ENCODE measurements at regions not wholly inside any gene's neighbourhood (a gene's known extent, or its start where the extent isn't known, plus 50 kb on each side); places are given as distances from the start of the nearest gene placed in this dataset.
"Not testable (repeated sequence)": the region's sequence is repeated elsewhere in the genome, so short reads cannot be mapped to it uniquely, and the experiment has no call there.

DNA sequence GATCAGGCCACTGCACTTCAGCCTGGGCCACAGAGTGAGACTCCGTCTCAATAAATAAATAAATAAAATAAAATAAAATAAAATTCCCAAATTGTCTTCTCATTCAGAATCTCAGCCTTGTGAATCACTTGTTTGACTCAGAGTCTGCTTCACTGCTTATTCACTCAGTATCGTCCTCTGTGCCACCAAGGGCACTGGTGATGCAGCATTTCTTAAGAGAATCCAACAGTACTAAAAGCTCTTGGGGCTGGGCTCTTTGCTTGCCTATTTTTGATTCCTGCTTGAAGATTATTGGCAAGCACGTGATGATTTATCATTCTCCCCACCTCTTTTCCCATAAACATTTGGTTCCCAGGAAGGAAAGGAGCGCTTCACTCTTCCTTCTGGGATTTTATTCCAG, 54.8 kb upstream of the HMGB1 start:
- TF ChIP-seq, protein P1, sequence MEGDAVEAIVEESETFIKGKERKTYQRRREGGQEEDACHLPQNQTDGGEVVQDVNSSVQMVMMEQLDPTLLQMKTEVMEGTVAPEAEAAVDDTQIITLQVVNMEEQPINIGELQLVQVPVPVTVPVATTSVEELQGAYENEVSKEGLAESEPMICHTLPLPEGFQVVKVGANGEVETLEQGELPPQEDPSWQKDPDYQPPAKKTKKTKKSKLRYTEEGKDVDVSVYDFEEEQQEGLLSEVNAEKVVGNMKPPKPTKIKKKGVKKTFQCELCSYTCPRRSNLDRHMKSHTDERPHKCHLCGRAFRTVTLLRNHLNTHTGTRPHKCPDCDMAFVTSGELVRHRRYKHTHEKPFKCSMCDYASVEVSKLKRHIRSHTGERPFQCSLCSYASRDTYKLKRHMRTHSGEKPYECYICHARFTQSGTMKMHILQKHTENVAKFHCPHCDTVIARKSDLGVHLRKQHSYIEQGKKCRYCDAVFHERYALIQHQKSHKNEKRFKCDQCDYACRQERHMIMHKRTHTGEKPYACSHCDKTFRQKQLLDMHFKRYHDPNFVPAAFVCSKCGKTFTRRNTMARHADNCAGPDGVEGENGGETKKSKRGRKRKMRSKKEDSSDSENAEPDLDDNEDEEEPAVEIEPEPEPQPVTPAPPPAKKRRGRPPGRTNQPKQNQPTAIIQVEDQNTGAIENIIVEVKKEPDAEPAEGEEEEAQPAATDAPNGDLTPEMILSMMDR (conservative IDR thresholded peaks at IDR 0.05; ENCODE audit: low read depth, low read length): no peak
- no peak overlapping the region for H3K4me3 ChIP-seq (ENCODE audit: low read depth, low read length)
- DNase-seq (ENCODE audit: low read depth): peak; percentile 14

DNA sequence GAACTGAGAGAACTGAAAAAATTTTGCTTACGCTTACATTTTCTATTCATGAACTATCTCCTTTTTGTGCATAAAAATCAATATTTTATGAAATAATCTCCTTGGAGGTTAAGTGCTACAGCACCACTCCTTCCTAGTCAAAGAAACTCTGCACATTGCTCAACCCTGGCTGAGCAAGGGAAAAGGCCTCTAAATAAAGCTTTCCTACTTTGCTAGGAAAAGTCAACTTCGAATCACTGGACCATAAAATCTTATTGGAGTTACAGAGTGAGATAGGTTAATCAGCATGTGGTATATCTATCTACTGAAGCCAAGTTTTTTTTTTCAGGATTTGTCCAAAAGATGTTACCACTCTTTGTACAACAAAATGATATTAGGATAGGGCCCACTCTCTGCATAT, 57.5 kb upstream of the HMGB1 start:
- no peak overlapping the region for H3K4me3 ChIP-seq (ENCODE audit: low read depth, low read length)
- DNase-seq (ENCODE audit: low read depth): no peak
- TF ChIP-seq, protein P1 (conservative IDR thresholded peaks at IDR 0.05; ENCODE audit: low read depth, low read length): no peak

DNA sequence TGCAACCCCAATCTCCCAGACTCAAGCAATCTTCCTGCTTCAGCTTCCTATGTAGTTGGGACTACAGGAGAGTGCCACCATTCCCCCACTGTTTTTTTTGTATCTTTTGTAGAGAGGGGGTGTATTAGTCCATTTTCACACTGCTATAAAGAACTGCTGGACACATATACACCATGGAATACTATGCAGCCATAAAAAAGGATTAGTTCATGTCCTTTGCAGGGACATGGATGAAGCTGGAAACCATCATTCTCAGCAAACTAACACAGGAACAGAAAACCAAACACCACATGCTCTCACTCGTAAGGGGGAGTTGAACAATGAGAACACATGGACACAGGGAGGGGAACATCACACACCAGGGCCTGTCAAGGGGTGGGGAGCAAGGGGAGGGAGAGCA, 58.1 kb upstream of the HMGB1 start:
- not testable (repeated sequence) for H3K4me3 ChIP-seq (ENCODE audit: low read depth, low read length); DNase-seq (ENCODE audit: low read depth)

DNA sequence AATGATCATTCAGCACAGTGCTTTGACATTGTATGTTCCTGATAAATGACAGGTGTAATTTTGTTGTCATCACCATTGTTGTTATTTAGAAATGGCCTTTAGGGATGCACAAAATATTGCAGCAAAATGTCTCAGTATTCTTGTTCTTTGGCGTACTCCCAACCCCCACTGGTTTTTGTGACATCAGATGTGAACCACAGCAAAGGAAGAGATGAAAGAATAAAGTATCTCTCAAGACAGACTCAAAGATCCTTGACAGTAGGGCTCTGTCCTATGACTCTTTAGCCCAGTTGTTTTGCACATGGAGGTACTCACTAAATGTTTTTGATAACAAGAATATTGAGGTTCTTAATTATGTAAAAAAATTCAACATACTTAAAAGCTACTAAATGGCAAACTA, 59.5 kb upstream of the HMGB1 start:
- not testable (repeated sequence) for DNase-seq (ENCODE audit: low read depth); H3K4me3 ChIP-seq (ENCODE audit: low read depth, low read length)

DNA sequence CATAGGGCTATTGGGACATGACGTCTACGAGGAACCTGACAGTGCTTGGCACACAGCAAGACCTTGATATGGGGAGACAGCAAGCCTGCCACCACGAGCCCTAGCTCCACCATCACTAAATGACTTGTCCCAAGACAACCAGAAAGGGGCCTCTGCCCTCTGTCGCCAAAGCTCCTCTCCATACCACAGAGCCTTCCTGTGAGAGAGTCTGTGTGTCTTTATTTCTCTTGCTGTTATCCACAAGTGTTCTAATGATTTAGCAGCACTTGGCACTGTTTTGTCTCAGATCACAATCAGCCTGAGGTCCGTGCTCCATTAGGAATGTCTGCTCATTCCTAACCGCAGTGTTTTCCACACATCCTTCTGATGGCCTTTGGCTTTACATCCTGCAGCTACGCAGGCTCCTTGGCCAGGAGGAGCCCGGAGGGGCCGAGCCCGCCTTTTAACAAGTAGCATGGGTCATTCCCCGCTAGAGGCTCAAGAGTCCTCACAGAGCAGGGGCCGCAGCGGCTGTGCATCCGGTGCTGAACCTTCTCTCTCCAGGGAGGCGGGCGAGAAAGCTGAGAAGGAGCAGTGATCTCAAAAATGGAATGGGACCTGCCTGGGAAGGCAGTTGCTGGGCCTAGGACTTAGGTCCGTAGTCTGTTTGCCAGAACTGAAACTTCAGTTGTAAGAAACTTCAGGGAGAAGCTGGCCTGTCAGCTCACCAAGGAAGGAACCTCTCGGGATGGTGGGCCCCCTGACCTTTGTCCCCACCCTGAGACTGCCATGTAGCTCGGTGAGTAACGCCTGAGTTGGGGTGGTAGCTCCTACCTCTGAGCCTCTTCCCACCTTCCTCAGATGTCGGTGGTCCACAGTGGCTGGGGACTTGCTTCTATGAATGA, 61.1 kb upstream of the HMGB1 start:
- TF ChIP-seq, protein P1 (conservative IDR thresholded peaks at IDR 0.05; ENCODE audit: low read depth, low read length): peak; percentile 25
- peak; percentile 50 for DNase-seq (ENCODE audit: low read depth)
- no peak overlapping the region for H3K4me3 ChIP-seq (ENCODE audit: low read depth, low read length)

DNA sequence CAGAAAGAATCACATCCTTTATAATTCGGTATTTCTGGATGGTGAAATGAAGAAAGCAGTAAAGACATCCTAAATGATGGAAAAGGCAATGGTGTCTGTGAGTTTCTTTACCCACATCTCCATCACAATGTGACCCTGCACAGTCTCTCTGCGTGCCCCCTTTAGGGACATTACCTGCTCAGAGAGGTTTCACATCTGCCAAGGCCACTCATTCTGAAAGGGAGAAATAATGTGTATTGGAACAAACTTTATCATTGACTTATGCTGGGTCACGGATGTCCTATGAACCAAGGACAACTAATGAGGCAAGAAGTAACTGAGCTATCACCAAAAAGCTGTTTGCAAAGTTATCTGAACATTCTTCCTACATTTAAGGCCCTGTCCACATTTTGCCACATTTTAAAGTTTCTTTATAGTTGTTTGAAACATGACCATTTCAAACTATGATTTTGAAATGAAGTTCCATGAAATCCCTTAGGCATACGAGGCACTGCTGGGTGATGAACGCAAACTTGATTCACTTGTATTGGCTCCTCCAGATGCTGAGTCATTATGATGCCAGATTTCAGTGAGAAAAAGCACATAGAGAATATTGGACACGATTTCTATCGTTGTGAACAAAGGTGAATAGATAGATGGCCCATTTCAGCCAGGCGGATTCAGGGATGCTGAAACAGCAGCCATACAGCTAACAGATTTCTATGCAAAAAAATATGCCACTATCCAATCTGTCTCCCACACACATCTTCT, 63.5 kb upstream of the HMGB1 start:
- no peak overlapping the region for H3K4me3 ChIP-seq (ENCODE audit: low read depth, low read length)
- TF ChIP-seq, protein P1 (conservative IDR thresholded peaks at IDR 0.05; ENCODE audit: low read depth, low read length): no peak
- no peak for DNase-seq (ENCODE audit: low read depth)

DNA sequence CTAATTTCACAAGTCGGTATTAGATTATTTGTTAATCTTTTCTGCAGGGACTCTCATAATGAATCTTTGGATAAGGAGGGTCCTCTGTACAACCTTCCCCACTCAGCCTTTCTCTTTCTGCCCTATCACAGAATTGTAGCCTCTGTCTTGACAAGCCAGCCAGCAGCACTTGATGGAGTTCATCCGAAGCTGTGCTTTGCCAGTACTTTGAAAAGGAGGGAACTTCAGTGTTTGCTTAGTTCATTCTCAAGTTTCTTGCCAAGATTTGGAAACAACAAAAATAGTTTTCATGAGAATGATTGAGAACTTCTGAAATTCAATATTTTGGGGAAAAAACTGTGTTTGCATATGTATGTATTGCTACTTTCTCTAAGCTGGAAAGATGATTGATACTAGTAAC, 69.3 kb upstream of the HMGB1 start:
- no peak overlapping the region for H3K4me3 ChIP-seq (ENCODE audit: low read depth, low read length)
- TF ChIP-seq, protein P1 (conservative IDR thresholded peaks at IDR 0.05; ENCODE audit: low read depth, low read length): no peak
- no peak for DNase-seq (ENCODE audit: low read depth)

DNA sequence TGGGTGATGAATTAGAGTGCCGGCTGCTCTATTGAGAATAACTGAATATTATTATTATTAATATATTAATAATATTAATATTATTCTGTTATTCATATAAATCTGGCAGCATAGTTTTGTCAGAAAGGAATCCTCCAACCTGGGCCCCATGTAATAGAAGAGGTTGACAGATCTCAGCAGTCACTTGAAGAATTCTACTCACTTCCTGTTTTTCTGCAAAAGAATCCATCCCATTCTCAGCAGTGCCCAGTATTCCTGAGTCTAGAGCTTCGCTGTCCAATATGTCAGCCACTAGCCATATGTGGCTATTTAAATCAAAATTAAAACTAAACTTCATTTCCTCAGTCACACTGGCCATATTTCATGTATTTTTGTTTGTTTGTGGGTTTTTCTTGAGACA, 72.4 kb upstream of the USPL1 start:
- DNase-seq (ENCODE audit: low read depth): peak; percentile 24
- TF ChIP-seq, protein P1 (conservative IDR thresholded peaks at IDR 0.05; ENCODE audit: low read depth, low read length): no peak
- no peak overlapping the region for H3K4me3 ChIP-seq (ENCODE audit: low read depth, low read length)

DNA sequence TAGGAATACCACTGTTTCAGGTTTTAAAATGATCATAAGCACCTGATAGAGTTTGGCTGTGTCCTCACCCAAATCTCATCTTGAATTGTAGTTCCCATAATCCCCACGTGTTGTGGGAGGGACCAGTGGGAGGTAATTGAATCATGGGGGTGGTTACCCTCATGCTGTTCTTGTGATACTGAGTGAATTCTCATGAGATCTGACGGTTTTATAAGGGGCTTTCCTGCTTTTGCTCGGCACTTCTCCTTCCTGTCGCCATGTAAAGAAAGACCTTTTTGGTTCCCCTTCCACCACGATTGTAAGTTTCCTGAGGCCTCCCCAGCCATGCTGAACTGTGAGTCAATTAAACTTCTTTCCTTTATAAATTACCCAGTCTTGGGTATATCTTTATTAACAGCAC, 69.7 kb upstream of the USPL1 start:
- not testable (repeated sequence) for DNase-seq (ENCODE audit: low read depth); H3K4me3 ChIP-seq (ENCODE audit: low read depth, low read length)
